Nephron (organoid): ENCODE measurements at regions not wholly inside any gene's neighbourhood (a gene's known extent, or its start where the extent isn't known, plus 50 kb on each side); places are given as distances from the start of the nearest gene placed in this dataset.

ENCODE experiments used
- H3K27ac Mint-ChIP-seq, 3 experiments: 2 replicates each; pipeline ENCODE4 v1.8.0; 2020; ENCODE audit warnings: mixed read lengths in 3 of 3, mild to moderate bottlenecking in 2 of 3, moderate library complexity in 1 of 3
- H3K27me3 Mint-ChIP-seq: 2 replicates; pipeline ENCODE4 v1.8.0; 2021; ENCODE audit warnings: low read depth, mild to moderate bottlenecking, moderate library complexity, mixed read lengths
- H3K36me3 Mint-ChIP-seq: 2 replicates; pipeline ENCODE4 v1.8.0; 2020; ENCODE audit warnings: low read depth, mixed read lengths
- H3K4me1 Mint-ChIP-seq: 2 replicates; pipeline ENCODE4 v1.8.0; 2020; ENCODE audit warnings: mixed read lengths
- H3K4me3 Mint-ChIP-seq, 3 experiments: 2 replicates each; pipeline ENCODE4 v1.8.0; 2020; ENCODE audit warnings: mild to moderate bottlenecking in 3 of 3, mixed read lengths in 3 of 3, moderate library complexity in 2 of 3
- H3K9me3 Mint-ChIP-seq: 2 replicates; pipeline ENCODE4 v1.8.0; 2020; ENCODE audit warnings: mixed read lengths
- TF ChIP-seq, protein P1 (sequence below), 3 experiments: fragments of 200-600 bp; sonication (generic); IDR thresholded peaks; one replicate each; pipeline ENCODE4 v1.5.0; 2021; ENCODE audit warnings: antibody characterized with exemption in 3 of 3; ENCODE audit not compliant: unreplicated experiment in 3 of 3

GRCh38 chr7:4513450-4513849 is 168.6 kb upstream of the FOXK1 start:
- no peaks in the 10 kb centered on the region for H3K36me3 Mint-ChIP-seq
- no peak overlapping the region for H3K4me3 Mint-ChIP-seq
- no peaks in the 10 kb centered on the region for H3K4me1 Mint-ChIP-seq
- no peak overlapping the region for H3K27ac Mint-ChIP-seq
- H3K27me3 Mint-ChIP-seq, result peaks cover 17% of the 10 kb centered on the region
- peaks cover 23% of the 10 kb centered on the region for H3K9me3 Mint-ChIP-seq
- TF ChIP-seq, protein P1, sequence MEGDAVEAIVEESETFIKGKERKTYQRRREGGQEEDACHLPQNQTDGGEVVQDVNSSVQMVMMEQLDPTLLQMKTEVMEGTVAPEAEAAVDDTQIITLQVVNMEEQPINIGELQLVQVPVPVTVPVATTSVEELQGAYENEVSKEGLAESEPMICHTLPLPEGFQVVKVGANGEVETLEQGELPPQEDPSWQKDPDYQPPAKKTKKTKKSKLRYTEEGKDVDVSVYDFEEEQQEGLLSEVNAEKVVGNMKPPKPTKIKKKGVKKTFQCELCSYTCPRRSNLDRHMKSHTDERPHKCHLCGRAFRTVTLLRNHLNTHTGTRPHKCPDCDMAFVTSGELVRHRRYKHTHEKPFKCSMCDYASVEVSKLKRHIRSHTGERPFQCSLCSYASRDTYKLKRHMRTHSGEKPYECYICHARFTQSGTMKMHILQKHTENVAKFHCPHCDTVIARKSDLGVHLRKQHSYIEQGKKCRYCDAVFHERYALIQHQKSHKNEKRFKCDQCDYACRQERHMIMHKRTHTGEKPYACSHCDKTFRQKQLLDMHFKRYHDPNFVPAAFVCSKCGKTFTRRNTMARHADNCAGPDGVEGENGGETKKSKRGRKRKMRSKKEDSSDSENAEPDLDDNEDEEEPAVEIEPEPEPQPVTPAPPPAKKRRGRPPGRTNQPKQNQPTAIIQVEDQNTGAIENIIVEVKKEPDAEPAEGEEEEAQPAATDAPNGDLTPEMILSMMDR (IDR thresholded peaks at IDR 0.05; ENCODE audit: unreplicated experiment in 3 of 3), result no peak

GRCh38 chr7:4519819-4520520 is 162.1 kb upstream of the FOXK1 start:
- no peaks in the 10 kb centered on the region for H3K4me1 Mint-ChIP-seq

DNA sequence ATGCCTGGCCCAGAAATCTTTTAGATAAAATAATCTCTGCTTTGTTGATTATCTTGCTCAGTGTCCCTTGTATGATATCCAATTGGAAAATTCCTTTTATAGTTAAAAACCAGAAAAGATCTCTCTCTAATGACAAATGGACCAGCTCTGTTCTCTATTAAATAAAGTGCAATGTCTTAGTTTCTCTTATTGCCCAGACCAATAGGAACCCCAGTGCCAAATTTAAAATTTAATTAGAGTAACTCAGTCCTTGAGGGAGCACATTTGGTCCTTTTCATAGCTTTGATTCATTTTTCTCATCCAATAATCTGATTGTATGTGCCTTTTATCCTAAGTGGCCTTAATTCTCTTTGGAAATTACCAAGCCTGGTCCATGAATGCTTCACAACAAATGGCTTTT is 158.9 kb upstream of the FOXK1 start:
- H3K27me3 Mint-ChIP-seq, result peaks cover 16% of the 10 kb centered on the region

More at GRCh38 chr7:4519819-4520520, 162.1 kb upstream of the FOXK1 start:
- Mint-ChIP-seq H3K27ac (no peak overlapping the region), H3K27me3 (peaks cover 14% of the 10 kb centered on the region), H3K4me3 (no peak overlapping the region), H3K36me3 (no peaks in the 10 kb centered on the region), H3K9me3 (peaks cover 8% of the 10 kb centered on the region)
- TF ChIP-seq, protein P1 (IDR thresholded peaks at IDR 0.05; ENCODE audit: unreplicated experiment in 3 of 3), result no peak

GRCh38 chr7:4523873-4524272 is 158.2 kb upstream of the FOXK1 start:
- H3K27me3 Mint-ChIP-seq, result peaks cover 16% of the 10 kb centered on the region
- H3K9me3 Mint-ChIP-seq, result peaks cover 2% of the 10 kb centered on the region
- H3K36me3 Mint-ChIP-seq, result no peaks in the 10 kb centered on the region

More for the DNA sequence above, 158.9 kb upstream of the FOXK1 start:
- H3K4me1 Mint-ChIP-seq, result no peaks in the 10 kb centered on the region
- H3K4me3 Mint-ChIP-seq, result no peak overlapping the region
- H3K36me3 Mint-ChIP-seq, result no peaks in the 10 kb centered on the region
- no peak overlapping the region for H3K27ac Mint-ChIP-seq
- peaks cover 2% of the 10 kb centered on the region for H3K9me3 Mint-ChIP-seq
- TF ChIP-seq, protein P1 (IDR thresholded peaks at IDR 0.05; ENCODE audit: unreplicated experiment in 3 of 3), result no peak

DNA sequence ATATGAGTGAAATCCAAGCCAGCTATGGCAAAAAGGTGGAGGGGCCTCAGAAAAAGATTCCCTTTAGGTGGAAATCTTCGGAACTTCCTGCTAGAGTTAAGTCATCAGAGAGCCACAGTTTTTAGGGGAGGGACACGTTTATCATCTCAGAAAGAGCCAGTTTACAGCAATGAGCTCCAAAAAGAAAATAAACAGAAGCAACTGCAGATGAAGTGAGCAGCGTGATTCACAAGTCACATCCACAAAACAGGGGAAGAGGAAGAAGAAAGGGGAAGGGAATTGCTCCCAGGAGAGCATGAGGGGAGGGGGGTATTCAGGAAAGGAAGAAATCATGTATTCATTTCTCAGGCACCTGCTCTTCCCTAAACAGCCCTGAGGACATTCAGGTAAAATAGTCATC is 156.2 kb upstream of the FOXK1 start:
- H3K27ac Mint-ChIP-seq, result no peak overlapping the region
- no peaks in the 10 kb centered on the region for H3K4me1 Mint-ChIP-seq
- peaks cover 6% of the 10 kb centered on the region for H3K9me3 Mint-ChIP-seq
- H3K36me3 Mint-ChIP-seq, result no peaks in the 10 kb centered on the region
- H3K4me3 Mint-ChIP-seq, result no peak overlapping the region
- TF ChIP-seq, protein P1 (IDR thresholded peaks at IDR 0.05; ENCODE audit: unreplicated experiment in 3 of 3), result no peak
- H3K27me3 Mint-ChIP-seq, result peaks cover 13% of the 10 kb centered on the region

More at GRCh38 chr7:4523873-4524272, 158.2 kb upstream of the FOXK1 start:
- Mint-ChIP-seq H3K4me1 (no peaks in the 10 kb centered on the region), H3K4me3 (no peak overlapping the region), H3K27ac (no peak overlapping the region)
- TF ChIP-seq, protein P1 (IDR thresholded peaks at IDR 0.05; ENCODE audit: unreplicated experiment in 3 of 3), result no peak
